Stomach (tissue), 4 donors: ENCODE measurements at regions not wholly inside any gene's neighbourhood (a gene's known extent, or its start where the extent isn't known, plus 50 kb on each side); places are given as distances from the start of the nearest gene placed in this dataset.

Experiments
- EP300 ChIP-seq: sonication (generic); formaldehyde crosslinking; IDR thresholded peaks from one replicate; pipeline ENCODE4 v1.6.1; 2017; ENCODE audit warnings: antibody characterized with exemption
- POLR2A ChIP-seq, 4 donors: fragments of 450-650 bp; IDR thresholded peaks; one replicate each; pipeline ENCODE4 v1.6.1; 2016; ENCODE audit warnings: antibody characterized with exemption in 4 of 4, control low read depth in 2 of 4, mild to moderate bottlenecking in 1 of 4, moderate library complexity in 1 of 4
- POLR2AphosphoS5 ChIP-seq, 3 donors: sonication (generic); formaldehyde crosslinking; IDR thresholded peaks; one replicate each; pipeline ENCODE4 v1.6.1; 2016; ENCODE audit warnings: antibody characterized with exemption in 3 of 3
- TF ChIP-seq, protein P1 (sequence below), 7 experiments: fragments of 450-650 bp in 4 of 7; fragments of 200-600 bp in 3 of 7; sonication (generic) in 3 of 7; IDR thresholded peaks; one replicate each; pipeline ENCODE4 v1.5.1; 2016 to 2019; ENCODE audit warnings: antibody characterized with exemption in 7 of 7, control low read depth in 2 of 7, mild to moderate bottlenecking in 1 of 7

DNA sequence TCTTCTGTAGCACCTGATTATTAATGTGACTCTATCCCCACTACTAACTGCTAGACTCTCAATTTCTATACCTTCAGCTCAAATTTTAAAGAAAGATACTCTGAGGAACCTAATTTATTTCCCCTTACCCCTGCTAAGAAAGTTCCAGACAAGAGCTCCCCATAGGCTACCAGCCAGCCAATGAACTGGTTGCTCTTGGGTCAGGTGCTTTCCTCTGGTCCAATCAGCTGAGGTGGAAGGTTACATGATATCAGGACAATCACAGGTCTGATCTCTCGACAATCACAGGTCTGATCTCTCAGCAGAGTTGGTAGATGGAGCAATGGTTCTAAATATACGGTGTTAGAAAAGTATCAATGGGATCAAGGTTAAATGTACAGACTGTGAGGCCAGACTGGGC lies 86.8 kb downstream of the AXIN2 start:
- TF ChIP-seq, protein P1, sequence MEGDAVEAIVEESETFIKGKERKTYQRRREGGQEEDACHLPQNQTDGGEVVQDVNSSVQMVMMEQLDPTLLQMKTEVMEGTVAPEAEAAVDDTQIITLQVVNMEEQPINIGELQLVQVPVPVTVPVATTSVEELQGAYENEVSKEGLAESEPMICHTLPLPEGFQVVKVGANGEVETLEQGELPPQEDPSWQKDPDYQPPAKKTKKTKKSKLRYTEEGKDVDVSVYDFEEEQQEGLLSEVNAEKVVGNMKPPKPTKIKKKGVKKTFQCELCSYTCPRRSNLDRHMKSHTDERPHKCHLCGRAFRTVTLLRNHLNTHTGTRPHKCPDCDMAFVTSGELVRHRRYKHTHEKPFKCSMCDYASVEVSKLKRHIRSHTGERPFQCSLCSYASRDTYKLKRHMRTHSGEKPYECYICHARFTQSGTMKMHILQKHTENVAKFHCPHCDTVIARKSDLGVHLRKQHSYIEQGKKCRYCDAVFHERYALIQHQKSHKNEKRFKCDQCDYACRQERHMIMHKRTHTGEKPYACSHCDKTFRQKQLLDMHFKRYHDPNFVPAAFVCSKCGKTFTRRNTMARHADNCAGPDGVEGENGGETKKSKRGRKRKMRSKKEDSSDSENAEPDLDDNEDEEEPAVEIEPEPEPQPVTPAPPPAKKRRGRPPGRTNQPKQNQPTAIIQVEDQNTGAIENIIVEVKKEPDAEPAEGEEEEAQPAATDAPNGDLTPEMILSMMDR (IDR thresholded peaks at IDR 0.05) = no peak
- TF ChIP-seq POLR2AphosphoS5 (IDR thresholded peaks at IDR 0.05) (no peak), POLR2A (IDR thresholded peaks at IDR 0.05) (no peak), EP300 (no peak)
